ENCODE measurements at regions not wholly inside any gene's neighbourhood (a gene's known extent, or its start where the extent isn't known, plus 50 kb on each side); places are given as distances from the start of the nearest gene placed in this dataset.

DNA sequence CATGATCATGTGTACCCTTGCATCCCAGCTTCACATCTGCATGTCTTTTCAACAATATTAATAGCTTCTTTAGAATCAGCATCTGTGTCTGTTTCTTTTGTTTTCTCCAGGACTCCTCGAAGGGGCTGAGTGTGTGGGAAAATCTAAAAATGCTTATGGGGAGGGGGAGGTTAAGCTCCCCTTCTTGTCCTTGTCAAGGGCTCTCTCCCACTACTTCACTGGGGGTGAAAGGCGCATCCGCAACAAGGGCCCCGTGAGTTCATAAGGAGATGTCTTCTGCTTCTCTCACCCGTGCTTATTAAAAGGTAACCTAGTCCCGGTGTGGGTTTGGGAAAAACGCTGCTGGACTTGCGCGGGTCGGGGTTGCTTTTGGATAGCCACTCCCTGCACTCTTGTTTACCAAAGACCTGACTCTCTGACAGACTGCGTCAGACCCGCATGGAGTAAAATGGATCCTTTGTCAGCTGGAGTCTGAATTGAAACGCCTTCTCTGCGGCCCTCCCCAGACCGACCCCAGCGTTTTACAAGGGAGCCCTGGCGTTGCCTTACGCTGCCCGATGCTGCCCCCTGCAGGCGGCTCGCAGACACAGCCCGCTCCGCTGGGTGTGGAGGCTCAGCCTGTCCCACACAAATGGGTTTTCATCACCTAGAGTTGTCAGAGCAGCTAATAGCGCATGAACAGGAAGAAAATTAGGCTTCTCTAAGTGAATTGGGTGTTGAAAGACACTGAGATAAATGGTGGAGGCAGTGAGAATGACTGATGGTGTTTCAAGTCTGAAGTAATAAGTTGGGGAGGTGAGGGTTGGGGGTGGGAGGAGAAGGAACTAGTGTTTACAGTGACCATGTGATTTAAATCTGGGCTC lies 53.8 kb downstream of the IER5 start:
- peak; percentile 84 for DNase-seq (ENCODE audit: low spot score)
- TF ChIP-seq CTCF (IDR thresholded peaks at IDR 0.05; ENCODE audit: borderline replicate concordance, control extremely low read depth, extremely low read depth, insufficient read depth, missing control alignments), result peak; percentile 99
- in situ Hi-C loops (cut with MboI; ENCODE audit: low sequenced_read_pairs, unreplicated experiment), result loop anchor here (5.0 to 10.0 kb wide), 2 partner anchors 108 to 260 kb away; partner anchors contain the start of gene MR1

GRCh38 chr1:181143102-181143859 lies 54.8 kb downstream of the IER5 start:
- in situ Hi-C loops (cut with MboI; ENCODE audit: low sequenced_read_pairs, unreplicated experiment), result loop anchor here (5.0 to 10.0 kb wide), 2 partner anchors 108 to 261 kb away; partner anchors contain the start of gene MR1
- no peak for TF ChIP-seq CTCF (IDR thresholded peaks at IDR 0.05; ENCODE audit: borderline replicate concordance, control extremely low read depth, extremely low read depth, insufficient read depth, missing control alignments)
- no peak for DNase-seq (ENCODE audit: low spot score)

DNA sequence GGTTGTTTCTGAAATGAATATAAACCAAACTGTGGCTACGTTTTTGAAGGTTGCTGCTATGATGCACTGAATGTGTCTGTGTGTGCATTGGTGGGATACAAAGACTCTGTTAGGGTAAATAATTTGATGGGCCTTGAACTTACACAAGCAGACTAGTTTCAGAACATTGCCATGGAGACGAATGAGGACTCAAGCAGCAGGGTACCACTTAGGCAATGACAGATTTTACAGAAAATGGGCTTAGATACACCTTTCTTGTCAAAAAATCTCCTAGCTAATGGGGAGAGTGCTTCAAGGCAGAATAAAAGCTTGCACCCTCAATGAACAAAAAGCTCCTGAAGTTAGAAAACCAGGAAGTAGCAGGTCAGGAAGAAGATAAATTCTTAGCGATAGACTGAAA lies 55.7 kb downstream of the IER5 start:
- TF ChIP-seq CTCF (IDR thresholded peaks at IDR 0.05; ENCODE audit: borderline replicate concordance, control extremely low read depth, extremely low read depth, insufficient read depth, missing control alignments), result no peak
- in situ Hi-C loops (cut with MboI; ENCODE audit: low sequenced_read_pairs, unreplicated experiment), result loop anchor here (5.0 to 10.0 kb wide), 2 partner anchors 109 to 262 kb away; partner anchors contain the start of gene MR1
- DNase-seq (ENCODE audit: low spot score), result no peak

DNA sequence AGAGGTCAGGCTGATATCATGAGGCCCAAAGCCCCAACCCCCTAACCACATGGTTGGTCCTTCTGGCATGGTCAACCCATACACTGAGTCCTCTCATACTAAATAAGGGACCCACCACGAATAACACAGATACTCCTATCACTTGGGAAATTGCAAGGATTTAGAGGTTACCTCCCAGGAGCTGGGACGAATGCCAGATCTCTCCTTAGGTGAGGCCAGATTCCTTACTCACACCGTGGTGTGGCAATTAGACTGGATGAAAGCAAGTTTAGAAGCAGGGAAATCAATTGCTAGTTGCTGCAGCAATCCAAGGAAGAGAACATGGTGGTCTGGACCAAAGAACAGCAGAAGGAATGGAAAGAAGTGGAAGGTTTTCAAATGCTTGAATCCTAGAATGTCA lies 60.1 kb downstream of the IER5 start:
- no peak for DNase-seq (ENCODE audit: low spot score)
- in situ Hi-C loops (cut with MboI; ENCODE audit: low sequenced_read_pairs, unreplicated experiment), result loop anchor here (10.0 kb wide), 1 partner anchor 114 kb away; the partner anchor contains the start of gene MR1
- TF ChIP-seq CTCF (IDR thresholded peaks at IDR 0.05; ENCODE audit: borderline replicate concordance, control extremely low read depth, extremely low read depth, insufficient read depth, missing control alignments), result no peak

DNA sequence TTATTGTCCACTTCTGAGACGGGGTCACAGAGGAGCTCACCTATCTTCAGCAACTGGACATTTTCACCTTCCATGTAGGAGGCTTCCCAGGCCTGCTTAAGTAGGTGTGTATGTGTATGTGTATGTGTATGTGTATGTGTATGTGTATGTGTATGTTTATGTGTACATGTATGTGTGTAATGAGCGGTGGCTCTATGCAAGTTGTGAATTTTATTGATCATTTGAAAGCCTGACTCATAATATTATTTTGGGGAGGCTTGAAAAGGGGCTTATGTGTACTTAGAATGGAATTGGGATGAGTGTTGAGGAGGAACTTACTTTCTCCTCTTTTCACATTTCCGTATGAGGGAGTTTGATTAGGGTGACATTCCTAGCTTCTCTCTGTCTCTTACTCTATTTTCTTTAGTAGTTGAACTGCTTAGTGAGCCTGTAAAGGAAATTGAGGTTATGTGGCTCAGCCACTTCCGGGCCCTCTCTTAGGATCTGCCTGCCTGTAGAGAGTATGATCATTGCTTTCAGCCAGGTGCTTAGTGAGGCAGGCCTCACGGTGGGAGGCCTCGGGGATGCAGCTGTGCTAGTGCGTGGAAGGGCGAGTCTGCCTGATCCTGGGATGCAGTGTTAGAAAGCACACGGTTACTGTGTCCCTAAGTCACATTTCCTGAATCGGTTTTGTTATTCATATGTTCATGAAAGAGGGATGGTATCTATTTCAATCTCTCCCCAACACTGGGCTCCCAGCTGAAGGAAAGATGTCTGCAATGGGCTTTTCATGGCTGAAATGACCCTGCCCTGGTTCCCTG lies 61.0 kb downstream of the IER5 start:
- in situ Hi-C loops (cut with MboI; ENCODE audit: low sequenced_read_pairs, unreplicated experiment), result loop anchor here (10.0 kb wide), 1 partner anchor 115 kb away; the partner anchor contains the start of gene MR1
- no peak for TF ChIP-seq CTCF (IDR thresholded peaks at IDR 0.05; ENCODE audit: borderline replicate concordance, control extremely low read depth, extremely low read depth, insufficient read depth, missing control alignments)

DNA sequence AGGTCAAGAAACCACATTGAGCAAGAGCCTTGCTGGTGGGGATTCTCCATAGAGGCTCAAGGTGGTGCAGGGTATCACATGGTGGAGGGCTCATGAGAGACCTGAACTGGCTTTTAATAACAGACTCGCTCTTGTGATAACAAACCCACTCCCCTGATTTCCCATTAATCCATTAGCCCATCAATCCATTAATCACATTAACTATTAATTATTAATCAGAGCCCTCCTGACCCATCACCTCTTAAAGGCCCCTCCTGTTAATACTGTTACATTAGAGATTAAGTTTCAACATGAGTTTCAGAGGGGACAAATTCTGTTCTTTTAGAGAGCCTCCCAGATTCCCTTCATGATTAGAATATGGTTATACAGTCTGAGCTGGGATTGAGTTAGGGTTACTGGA lies 61.8 kb downstream of the IER5 start:
- no peak for TF ChIP-seq CTCF (IDR thresholded peaks at IDR 0.05; ENCODE audit: borderline replicate concordance, control extremely low read depth, extremely low read depth, insufficient read depth, missing control alignments)
- no peak for DNase-seq (ENCODE audit: low spot score)
- in situ Hi-C loops (cut with MboI; ENCODE audit: low sequenced_read_pairs, unreplicated experiment), result no loop called here

More for the DNA sequence above, 61.0 kb downstream of the IER5 start:
- DNase-seq (ENCODE audit: low spot score), result no peak

Measured in GM13976 (cell line).